ENCODE measurements at regions not wholly inside any gene's neighbourhood (a gene's known extent, or its start where the extent isn't known, plus 50 kb on each side); places are given as distances from the start of the nearest gene placed in this dataset.

- Mint-ChIP-seq H3K27me3 (ENCODE audit: low read depth in 3 of 3) (peaks cover 2 to 12% (median 5%) of the 10 kb centered on the region in 3 donors), H3K27ac (no peak overlapping the region), H3K4me3 (no peak overlapping the region), H3K4me1 (no peaks in the 10 kb centered on the region), H3K9me3 (peaks cover 0 to 5% (median 2%) of the 10 kb centered on the region in 7 donors), H3K36me3 (no peaks in the 10 kb centered on the region)
- no peak overlapping the region for H2AFZ ChIP-seq (ENCODE audit: insufficient read depth, low read depth, low read length, poor library complexity, severe bottlenecking)
- no peak for DNase-seq
- no peak overlapping the region for H3K27ac ChIP-seq (ENCODE audit: low read depth in 1 of 2, low read length in 2 of 2)
- no peak overlapping the region for H3K4me2 ChIP-seq (replicated peaks; ENCODE audit: extremely low read depth, low read length, poor library complexity, severe bottlenecking)
- TF ChIP-seq, protein P1, sequence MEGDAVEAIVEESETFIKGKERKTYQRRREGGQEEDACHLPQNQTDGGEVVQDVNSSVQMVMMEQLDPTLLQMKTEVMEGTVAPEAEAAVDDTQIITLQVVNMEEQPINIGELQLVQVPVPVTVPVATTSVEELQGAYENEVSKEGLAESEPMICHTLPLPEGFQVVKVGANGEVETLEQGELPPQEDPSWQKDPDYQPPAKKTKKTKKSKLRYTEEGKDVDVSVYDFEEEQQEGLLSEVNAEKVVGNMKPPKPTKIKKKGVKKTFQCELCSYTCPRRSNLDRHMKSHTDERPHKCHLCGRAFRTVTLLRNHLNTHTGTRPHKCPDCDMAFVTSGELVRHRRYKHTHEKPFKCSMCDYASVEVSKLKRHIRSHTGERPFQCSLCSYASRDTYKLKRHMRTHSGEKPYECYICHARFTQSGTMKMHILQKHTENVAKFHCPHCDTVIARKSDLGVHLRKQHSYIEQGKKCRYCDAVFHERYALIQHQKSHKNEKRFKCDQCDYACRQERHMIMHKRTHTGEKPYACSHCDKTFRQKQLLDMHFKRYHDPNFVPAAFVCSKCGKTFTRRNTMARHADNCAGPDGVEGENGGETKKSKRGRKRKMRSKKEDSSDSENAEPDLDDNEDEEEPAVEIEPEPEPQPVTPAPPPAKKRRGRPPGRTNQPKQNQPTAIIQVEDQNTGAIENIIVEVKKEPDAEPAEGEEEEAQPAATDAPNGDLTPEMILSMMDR (IDR thresholded peaks at IDR 0.05): no peak
- intact Hi-C loops (cut with micrococcal nuclease): no loop called here
- no peak overlapping the region for H3K4me3 ChIP-seq (replicated peaks in 1 of 3; ENCODE audit: low read depth in 2 of 3, low read length in 3 of 3)
- no peaks in the 10 kb centered on the region for H4K20me1 ChIP-seq (ENCODE audit: insufficient read depth, low read length)
- no peaks in the 10 kb centered on the region for H3K79me2 ChIP-seq (ENCODE audit: insufficient read depth, low read length)
- WGBS (ENCODE audit: insufficient coverage): 60% methylated on average over 1 of the region's 3 CpGs
- H3K9ac ChIP-seq (ENCODE audit: insufficient read depth, low read length, poor library complexity, severe bottlenecking): no peak overlapping the region
- peaks cover 0 to 4% of the 10 kb centered on the region in 2 donors for H3K27me3 ChIP-seq (ENCODE audit: control insufficient read depth in 2 of 2, insufficient read depth in 2 of 2, low read length in 2 of 2)
- no peaks in the 10 kb centered on the region for H3K9me3 ChIP-seq (replicated peaks in 1 of 2; ENCODE audit: control insufficient read depth in 1 of 2, insufficient read depth in 1 of 2, low read length in 2 of 2)
- no peaks in the 10 kb centered on the region for H3K36me3 ChIP-seq (replicated peaks in 1 of 2; ENCODE audit: control insufficient read depth in 1 of 2, insufficient read depth in 2 of 2, low read length in 2 of 2)
- H3K4me1 ChIP-seq (ENCODE audit: control insufficient read depth in 1 of 2, insufficient read depth in 2 of 2, low read length in 2 of 2): no peaks in the 10 kb centered on the region
Observed at GRCh38 chr17:34051046-34051445, 204.0 kb upstream of the CCL2 start.

DNA sequence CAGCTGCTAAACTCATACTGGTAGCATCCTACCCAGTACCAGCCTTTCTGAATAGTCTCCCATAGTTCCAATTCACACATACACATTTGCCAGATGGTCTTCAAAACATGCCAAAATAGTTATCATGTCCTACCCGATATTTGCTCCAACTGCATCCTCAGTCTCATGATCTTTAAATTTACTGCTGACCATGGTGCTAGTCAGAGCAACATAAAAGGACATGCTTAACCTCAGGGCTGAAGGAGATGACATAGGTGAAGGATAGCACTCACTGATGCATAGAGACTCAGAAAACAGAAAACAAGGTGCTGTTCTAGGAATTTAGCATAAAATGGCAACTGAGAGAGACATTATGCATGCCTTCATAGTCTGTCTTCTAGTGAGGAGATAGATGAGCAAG lies 200.6 kb upstream of the CCL2 start:
- Histone ChIP-seq H3K4me3 (replicated peaks in 1 of 3; ENCODE audit: low read depth in 2 of 3, low read length in 3 of 3) (no peak overlapping the region), H3K9ac (ENCODE audit: insufficient read depth, low read length, poor library complexity, severe bottlenecking) (no peak overlapping the region), H3K36me3 (replicated peaks in 1 of 2; ENCODE audit: control insufficient read depth in 1 of 2, insufficient read depth in 2 of 2, low read length in 2 of 2) (no peaks in the 10 kb centered on the region), H3K27me3 (ENCODE audit: control insufficient read depth in 2 of 2, insufficient read depth in 2 of 2, low read length in 2 of 2) (peaks cover 0 to 6% of the 10 kb centered on the region in 2 donors), H3K79me2 (ENCODE audit: insufficient read depth, low read length) (no peaks in the 10 kb centered on the region), H3K27ac (ENCODE audit: low read depth in 1 of 2, low read length in 2 of 2) (no peak overlapping the region), H2AFZ (ENCODE audit: insufficient read depth, low read depth, low read length, poor library complexity, severe bottlenecking) (no peak overlapping the region), H3K4me2 (replicated peaks; ENCODE audit: extremely low read depth, low read length, poor library complexity, severe bottlenecking) (no peak overlapping the region), H3K9me3 (replicated peaks in 1 of 2; ENCODE audit: control insufficient read depth in 1 of 2, insufficient read depth in 1 of 2, low read length in 2 of 2) (peaks cover 0 to 4% of the 10 kb centered on the region in 2 donors), H4K20me1 (ENCODE audit: insufficient read depth, low read length) (no peaks in the 10 kb centered on the region), H3K4me1 (ENCODE audit: control insufficient read depth in 1 of 2, insufficient read depth in 2 of 2, low read length in 2 of 2) (no peaks in the 10 kb centered on the region)
- H3K27me3 Mint-ChIP-seq (ENCODE audit: low read depth in 3 of 3): peaks cover 6 to 11% (median 9%) of the 10 kb centered on the region in 3 donors
- H3K4me1 Mint-ChIP-seq: no peaks in the 10 kb centered on the region
- TF ChIP-seq, protein P1 (IDR thresholded peaks at IDR 0.05): no peak
- H3K9me3 Mint-ChIP-seq: peaks cover 0 to 8% (median 4%) of the 10 kb centered on the region in 7 donors
- WGBS (ENCODE audit: insufficient coverage): 100% methylated on average over 1 of the region's 1 CpG
- intact Hi-C loops (cut with micrococcal nuclease): no loop called here
- no peaks in the 10 kb centered on the region for H3K36me3 Mint-ChIP-seq
- no peak for DNase-seq
- H3K4me3 Mint-ChIP-seq: no peak overlapping the region
- H3K27ac Mint-ChIP-seq: no peak overlapping the region

Measured in CD14-positive monocyte (primary cell).